ENCODE measurements at regions not wholly inside any gene's neighbourhood (a gene's known extent, or its start where the extent isn't known, plus 50 kb on each side); places are given as distances from the start of the nearest gene placed in this dataset.
"Not testable (repeated sequence)": the region's sequence is repeated elsewhere in the genome, so short reads cannot be mapped to it uniquely, and the experiment has no call there.

- H3K27me3 ChIP-seq = no peaks in the 10 kb centered on the region
- H3K4me3 ChIP-seq = no peak overlapping the region
- H3K9me3 ChIP-seq (ENCODE audit: low read depth) = no peaks in the 10 kb centered on the region
- H3K79me2 ChIP-seq = no peaks in the 10 kb centered on the region
- H3K9me2 ChIP-seq (replicated peaks; ENCODE audit: insufficient read depth) = no peaks in the 10 kb centered on the region
- DNase-seq (ENCODE audit: low spot score) = no peak
- H4K20me1 ChIP-seq (ENCODE audit: insufficient read depth, poor library complexity, severe bottlenecking) = no peaks in the 10 kb centered on the region
- no peak for TF ChIP-seq EZH2phosphoT487 (IDR thresholded peaks at IDR 0.05; ENCODE audit: low read depth, severe bottlenecking, unreplicated experiment)
- no peak for TF ChIP-seq EZH2 (IDR thresholded peaks at IDR 0.05; ENCODE audit: borderline replicate concordance)
- TF ChIP-seq CTCF (IDR thresholded peaks at IDR 0.05; ENCODE audit: poor library complexity) = no peak
- 74% methylated on average over 3 of the region's 3 CpGs for WGBS (ENCODE audit: low lambda C conversion rate, missing lambda C conversion rate)
- no peak overlapping the region for H2AFZ ChIP-seq
- H3K4me1 ChIP-seq (ENCODE audit: insufficient read depth) = peaks cover 18% of the 10 kb centered on the region
- H3K36me3 ChIP-seq (replicated peaks; ENCODE audit: insufficient read depth, low read depth) = no peaks in the 10 kb centered on the region
- H3K27ac ChIP-seq = no peak overlapping the region
- H3K4me2 ChIP-seq = no peak overlapping the region
Observed at GRCh38 chr3:193822492-193823212, 229.6 kb downstream of the OPA1 start.

GRCh38 chr3:193823213-193823605, 230.2 kb downstream of the OPA1 start:
- not testable (repeated sequence) for H3K9me3 ChIP-seq (ENCODE audit: low read depth); H4K20me1 ChIP-seq (ENCODE audit: insufficient read depth, poor library complexity, severe bottlenecking); H3K27ac ChIP-seq; H3K9me2 ChIP-seq (replicated peaks; ENCODE audit: insufficient read depth); H3K36me3 ChIP-seq (replicated peaks; ENCODE audit: insufficient read depth, low read depth); H3K27me3 ChIP-seq; H3K4me2 ChIP-seq; H2AFZ ChIP-seq; H3K4me3 ChIP-seq; DNase-seq (ENCODE audit: low spot score); H3K79me2 ChIP-seq
- peaks cover 18% of the 10 kb centered on the region for H3K4me1 ChIP-seq (ENCODE audit: insufficient read depth)
- WGBS (ENCODE audit: low lambda C conversion rate, missing lambda C conversion rate) = 52% methylated on average over 3 of the region's 3 CpGs

- Histone ChIP-seq H3K27me3 (no peaks in the 10 kb centered on the region), H4K20me1 (ENCODE audit: insufficient read depth, poor library complexity, severe bottlenecking) (no peaks in the 10 kb centered on the region), H3K36me3 (replicated peaks; ENCODE audit: insufficient read depth, low read depth) (no peaks in the 10 kb centered on the region), H2AFZ (no peak overlapping the region), H3K9me3 (ENCODE audit: low read depth) (no peaks in the 10 kb centered on the region), H3K79me2 (no peaks in the 10 kb centered on the region), H3K4me1 (ENCODE audit: insufficient read depth) (peaks cover 26% of the 10 kb centered on the region), H3K4me2 (no peak overlapping the region), H3K9me2 (replicated peaks; ENCODE audit: insufficient read depth) (no peaks in the 10 kb centered on the region), H3K27ac (no peak overlapping the region), H3K4me3 (no peak overlapping the region)
- no peak for DNase-seq (ENCODE audit: low spot score)
- TF ChIP-seq EZH2 (IDR thresholded peaks at IDR 0.05; ENCODE audit: borderline replicate concordance) = no peak
- no peak for TF ChIP-seq CTCF (IDR thresholded peaks at IDR 0.05; ENCODE audit: poor library complexity)
- TF ChIP-seq EZH2phosphoT487 (IDR thresholded peaks at IDR 0.05; ENCODE audit: low read depth, severe bottlenecking, unreplicated experiment) = no peak
Observed at GRCh38 chr3:193824365-193824764, 231.4 kb downstream of the OPA1 start.

- Histone ChIP-seq H3K9me3 (ENCODE audit: low read depth) (no peaks in the 10 kb centered on the region), H3K27ac (peak overlapping the region; percentile 65), H3K4me2 (no peak overlapping the region), H3K27me3 (no peaks in the 10 kb centered on the region), H3K9me2 (replicated peaks; ENCODE audit: insufficient read depth) (no peaks in the 10 kb centered on the region), H3K79me2 (no peaks in the 10 kb centered on the region), H3K4me1 (ENCODE audit: insufficient read depth) (peaks cover 30% of the 10 kb centered on the region), H2AFZ (no peak overlapping the region), H3K4me3 (no peak overlapping the region), H4K20me1 (ENCODE audit: insufficient read depth, poor library complexity, severe bottlenecking) (no peaks in the 10 kb centered on the region), H3K36me3 (replicated peaks; ENCODE audit: insufficient read depth, low read depth) (no peaks in the 10 kb centered on the region)
- no peak for TF ChIP-seq EZH2phosphoT487 (IDR thresholded peaks at IDR 0.05; ENCODE audit: low read depth, severe bottlenecking, unreplicated experiment)
- TF ChIP-seq EZH2 (IDR thresholded peaks at IDR 0.05; ENCODE audit: borderline replicate concordance) = no peak
- no peak for TF ChIP-seq CTCF (IDR thresholded peaks at IDR 0.05; ENCODE audit: poor library complexity)
- 88% methylated on average over 6 of the region's 6 CpGs for WGBS (ENCODE audit: low lambda C conversion rate, missing lambda C conversion rate)
- no peak for DNase-seq (ENCODE audit: low spot score)
Observed at GRCh38 chr3:193825617-193826016, 232.6 kb downstream of the OPA1 start.

Data from hepatocyte (in vitro differentiated cells).